ENCODE measurements at regions not wholly inside any gene's neighbourhood (a gene's known extent, or its start where the extent isn't known, plus 50 kb on each side); places are given as distances from the start of the nearest gene placed in this dataset.

DNA sequence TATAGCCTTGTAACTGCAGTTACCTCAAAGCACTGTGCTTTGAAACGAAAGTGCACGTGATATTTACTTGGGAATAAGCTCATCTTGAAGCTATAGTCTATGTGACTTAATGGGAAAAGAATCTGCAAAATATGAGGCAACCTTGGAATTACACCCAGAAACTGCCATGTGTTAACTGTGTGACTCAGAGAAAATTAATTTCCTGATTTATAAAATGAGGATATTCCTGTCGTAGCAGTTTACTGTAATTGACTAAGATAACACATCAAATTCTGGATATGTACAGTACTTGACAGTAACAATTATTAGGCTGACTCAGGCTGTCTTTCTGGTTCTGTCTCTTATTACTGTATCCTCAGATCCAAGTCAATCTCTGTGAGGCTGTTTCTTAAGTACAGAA lies 1079.9 kb upstream of the ACO1 start:
- Histone ChIP-seq H3K9me3 (ENCODE audit: control insufficient read depth, low read length) (no peaks in the 10 kb centered on the region), H3K4me3 (ENCODE audit: insufficient read depth in 1 of 2, low read depth in 1 of 2, low read length in 2 of 2) (no peak overlapping the region), H2BK12ac (ENCODE audit: low read length in 2 of 2) (no peak overlapping the region), H2AK5ac (ENCODE audit: low read length, severe bottlenecking) (no peak overlapping the region), H4K91ac (ENCODE audit: low read length) (no peak overlapping the region), H4K8ac (ENCODE audit: low read length) (no peak overlapping the region), H3K4me1 (ENCODE audit: control insufficient read depth, insufficient read depth, low read depth, low read length) (no peaks in the 10 kb centered on the region), H2BK120ac (ENCODE audit: low read depth, low read length) (no peak overlapping the region), H3K9ac (ENCODE audit: low read length) (peak overlapping the region; percentile 76), H2BK15ac (ENCODE audit: low read depth, poor library complexity, severe bottlenecking) (no peak overlapping the region), H3K23ac (ENCODE audit: low read length in 2 of 2) (no peak overlapping the region), H3K14ac (ENCODE audit: low read length in 2 of 2) (no peak overlapping the region), H3K4me2 (ENCODE audit: low read length, poor library complexity, severe bottlenecking) (no peak overlapping the region), H3K79me1 (replicated peaks; ENCODE audit: low read length, poor library complexity, severe bottlenecking) (no peaks in the 10 kb centered on the region), H3K27me3 (ENCODE audit: control insufficient read depth in 1 of 2, insufficient read depth in 1 of 2, low read length in 2 of 2) (no peaks in the 10 kb centered on the region), H2AFZ (ENCODE audit: low read depth, low read length) (no peak overlapping the region), H3K36me3 (ENCODE audit: control insufficient read depth in 1 of 2, insufficient read depth in 2 of 2, low read depth in 1 of 2, low read length in 2 of 2) (no peaks in the 10 kb centered on the region), H3K18ac (ENCODE audit: low read depth in 1 of 2, low read length in 2 of 2) (no peak overlapping the region), H2BK5ac (ENCODE audit: low read depth, low read length, poor library complexity, severe bottlenecking) (no peak overlapping the region), H3K27ac (ENCODE audit: low read length, poor library complexity, severe bottlenecking) (peak overlapping the region; percentile 28), H3K4ac (ENCODE audit: low read depth in 1 of 2, low read length in 2 of 2) (no peak overlapping the region)
- 0% methylated on average over 2 of the region's 3 CpGs for WGBS
- DNase-seq, result peak; percentile 91

- no peak overlapping the region for H2BK120ac ChIP-seq (ENCODE audit: low read depth, low read length)
- no peak overlapping the region for H2AFZ ChIP-seq (ENCODE audit: low read depth, low read length)
- no peak overlapping the region for H3K4me3 ChIP-seq (ENCODE audit: insufficient read depth in 1 of 2, low read depth in 1 of 2, low read length in 2 of 2)
- no peak overlapping the region for H2BK12ac ChIP-seq (ENCODE audit: low read length in 2 of 2)
- H3K36me3 ChIP-seq (ENCODE audit: control insufficient read depth in 1 of 2, insufficient read depth in 2 of 2, low read depth in 1 of 2, low read length in 2 of 2), result no peaks in the 10 kb centered on the region
- no peak overlapping the region for H2AK5ac ChIP-seq (ENCODE audit: low read length, severe bottlenecking)
- H3K4ac ChIP-seq (ENCODE audit: low read depth in 1 of 2, low read length in 2 of 2), result no peak overlapping the region
- 63% methylated on average over 1 of the region's 1 CpG for WGBS
- DNase-seq, result peak; percentile 14
- no peak overlapping the region for H4K91ac ChIP-seq (ENCODE audit: low read length)
- no peak overlapping the region for H3K14ac ChIP-seq (ENCODE audit: low read length in 2 of 2)
- no peak overlapping the region for H3K18ac ChIP-seq (ENCODE audit: low read depth in 1 of 2, low read length in 2 of 2)
- no peak overlapping the region for H4K8ac ChIP-seq (ENCODE audit: low read length)
- H3K79me1 ChIP-seq (replicated peaks; ENCODE audit: low read length, poor library complexity, severe bottlenecking), result no peaks in the 10 kb centered on the region
- no peaks in the 10 kb centered on the region for H3K9me3 ChIP-seq (ENCODE audit: control insufficient read depth, low read length)
- H3K27ac ChIP-seq (ENCODE audit: low read length, poor library complexity, severe bottlenecking), result no peak overlapping the region
- H2BK15ac ChIP-seq (ENCODE audit: low read depth, poor library complexity, severe bottlenecking), result no peak overlapping the region
- no peak overlapping the region for H3K4me2 ChIP-seq (ENCODE audit: low read length, poor library complexity, severe bottlenecking)
- no peaks in the 10 kb centered on the region for H3K4me1 ChIP-seq (ENCODE audit: control insufficient read depth, insufficient read depth, low read depth, low read length)
- no peak overlapping the region for H3K23ac ChIP-seq (ENCODE audit: low read length in 2 of 2)
- H3K9ac ChIP-seq (ENCODE audit: low read length), result no peak overlapping the region
- H2BK5ac ChIP-seq (ENCODE audit: low read depth, low read length, poor library complexity, severe bottlenecking), result no peak overlapping the region
- no peaks in the 10 kb centered on the region for H3K27me3 ChIP-seq (ENCODE audit: control insufficient read depth in 1 of 2, insufficient read depth in 1 of 2, low read length in 2 of 2)
Observed at GRCh38 chr9:31314241-31314640, 1070.2 kb upstream of the ACO1 start.

DNA sequence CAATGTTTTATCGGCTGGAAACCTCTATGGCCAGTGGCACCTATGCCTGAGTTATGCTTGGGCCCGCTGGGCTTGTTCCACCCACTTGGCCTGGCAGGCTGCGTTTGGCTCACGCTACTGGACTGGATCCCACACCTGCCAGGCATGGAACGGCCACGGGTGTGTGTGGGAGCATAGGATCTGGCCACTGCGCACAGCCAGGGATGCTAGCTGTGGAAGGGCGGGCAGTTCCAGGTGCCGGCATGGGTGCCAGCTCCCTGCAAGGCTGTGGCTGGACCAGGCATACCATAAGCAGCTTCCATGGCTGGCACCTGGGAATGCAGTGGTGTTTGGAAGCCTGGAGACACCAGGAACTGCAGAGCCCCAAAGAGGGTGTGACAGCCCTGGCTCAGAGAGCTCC lies 1063.9 kb upstream of the ACO1 start:
- 97% methylated on average over 9 of the region's 9 CpGs for WGBS

DNA sequence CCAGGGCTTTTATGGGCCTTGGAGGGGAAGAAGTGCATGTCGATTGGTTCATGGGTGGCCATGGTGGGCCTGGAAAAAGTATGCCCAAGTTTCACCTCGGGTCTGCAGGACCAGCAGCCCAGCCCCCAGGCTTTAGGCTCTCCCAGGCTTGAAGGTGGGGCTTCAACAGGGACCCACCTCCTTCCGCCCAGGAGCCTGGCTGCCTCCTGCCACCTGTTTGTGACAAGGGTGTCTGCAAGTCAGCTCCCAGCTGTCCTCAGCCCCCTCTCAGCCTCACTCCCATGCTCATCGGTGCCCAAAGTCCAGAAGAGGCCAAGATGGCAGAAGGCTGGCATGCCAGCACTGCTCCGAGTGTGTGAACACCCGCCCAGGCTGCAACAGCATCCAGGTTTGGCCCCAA lies 1063.2 kb upstream of the ACO1 start:
- Histone ChIP-seq H3K4me2 (ENCODE audit: low read length, poor library complexity, severe bottlenecking) (no peak overlapping the region), H2AK5ac (ENCODE audit: low read length, severe bottlenecking) (no peak overlapping the region), H3K4me1 (ENCODE audit: control insufficient read depth, insufficient read depth, low read depth, low read length) (peaks cover 2% of the 10 kb centered on the region), H2BK5ac (ENCODE audit: low read depth, low read length, poor library complexity, severe bottlenecking) (no peak overlapping the region), H2BK12ac (ENCODE audit: low read length in 2 of 2) (no peak overlapping the region), H2AFZ (ENCODE audit: low read depth, low read length) (no peak overlapping the region), H3K18ac (ENCODE audit: low read depth in 1 of 2, low read length in 2 of 2) (no peak overlapping the region), H3K79me1 (replicated peaks; ENCODE audit: low read length, poor library complexity, severe bottlenecking) (no peaks in the 10 kb centered on the region), H3K36me3 (ENCODE audit: control insufficient read depth in 1 of 2, insufficient read depth in 2 of 2, low read depth in 1 of 2, low read length in 2 of 2) (no peaks in the 10 kb centered on the region), H3K27me3 (ENCODE audit: control insufficient read depth in 1 of 2, insufficient read depth in 1 of 2, low read length in 2 of 2) (no peaks in the 10 kb centered on the region), H4K91ac (ENCODE audit: low read length) (no peak overlapping the region), H3K23ac (ENCODE audit: low read length in 2 of 2) (no peak overlapping the region), H2BK15ac (ENCODE audit: low read depth, poor library complexity, severe bottlenecking) (no peak overlapping the region), H3K9ac (ENCODE audit: low read length) (no peak overlapping the region), H3K9me3 (ENCODE audit: control insufficient read depth, low read length) (no peaks in the 10 kb centered on the region), H3K14ac (ENCODE audit: low read length in 2 of 2) (no peak overlapping the region), H3K4ac (ENCODE audit: low read depth in 1 of 2, low read length in 2 of 2) (no peak overlapping the region), H2BK120ac (ENCODE audit: low read depth, low read length) (no peak overlapping the region), H3K27ac (ENCODE audit: low read length, poor library complexity, severe bottlenecking) (no peak overlapping the region), H3K4me3 (ENCODE audit: insufficient read depth in 1 of 2, low read depth in 1 of 2, low read length in 2 of 2) (no peak overlapping the region), H4K8ac (ENCODE audit: low read length) (no peak overlapping the region)
- no peak for DNase-seq
- 79% methylated on average over 6 of the region's 6 CpGs for WGBS

More for the DNA sequence above, 1063.9 kb upstream of the ACO1 start:
- Histone ChIP-seq H3K79me1 (replicated peaks; ENCODE audit: low read length, poor library complexity, severe bottlenecking) (no peaks in the 10 kb centered on the region), H2AFZ (ENCODE audit: low read depth, low read length) (no peak overlapping the region), H3K36me3 (ENCODE audit: control insufficient read depth in 1 of 2, insufficient read depth in 2 of 2, low read depth in 1 of 2, low read length in 2 of 2) (no peaks in the 10 kb centered on the region), H4K91ac (ENCODE audit: low read length) (no peak overlapping the region), H2AK5ac (ENCODE audit: low read length, severe bottlenecking) (no peak overlapping the region), H2BK15ac (ENCODE audit: low read depth, poor library complexity, severe bottlenecking) (no peak overlapping the region), H2BK12ac (ENCODE audit: low read length in 2 of 2) (no peak overlapping the region), H3K9me3 (ENCODE audit: control insufficient read depth, low read length) (no peaks in the 10 kb centered on the region), H3K4me1 (ENCODE audit: control insufficient read depth, insufficient read depth, low read depth, low read length) (peaks cover 2% of the 10 kb centered on the region), H3K14ac (ENCODE audit: low read length in 2 of 2) (no peak overlapping the region), H3K18ac (ENCODE audit: low read depth in 1 of 2, low read length in 2 of 2) (no peak overlapping the region), H3K23ac (ENCODE audit: low read length in 2 of 2) (no peak overlapping the region), H4K8ac (ENCODE audit: low read length) (no peak overlapping the region), H3K9ac (ENCODE audit: low read length) (no peak overlapping the region), H3K4me3 (ENCODE audit: insufficient read depth in 1 of 2, low read depth in 1 of 2, low read length in 2 of 2) (no peak overlapping the region), H3K4ac (ENCODE audit: low read depth in 1 of 2, low read length in 2 of 2) (no peak overlapping the region), H2BK5ac (ENCODE audit: low read depth, low read length, poor library complexity, severe bottlenecking) (no peak overlapping the region), H3K4me2 (ENCODE audit: low read length, poor library complexity, severe bottlenecking) (no peak overlapping the region), H2BK120ac (ENCODE audit: low read depth, low read length) (no peak overlapping the region), H3K27ac (ENCODE audit: low read length, poor library complexity, severe bottlenecking) (no peak overlapping the region), H3K27me3 (ENCODE audit: control insufficient read depth in 1 of 2, insufficient read depth in 1 of 2, low read length in 2 of 2) (no peaks in the 10 kb centered on the region)
- no peak for DNase-seq
